Keratinocyte (primary cell): ENCODE measurements at regions not wholly inside any gene's neighbourhood (a gene's known extent, or its start where the extent isn't known, plus 50 kb on each side); places are given as distances from the start of the nearest gene placed in this dataset.

Source experiments
- CTCF ChIP-seq, 3 experiments: IDR thresholded peaks in 1 of 3; conservative IDR thresholded peaks in 1 of 3; optimal IDR thresholded peaks in 1 of 3; 2 replicates in 2 of 3; 3 replicates in 1 of 3; pipeline versions ENCODE3 to v1.5.1; 2011; ENCODE audit warnings: low read length in 3 of 3, mild to moderate bottlenecking in 3 of 3, moderate library complexity in 2 of 3, control low read depth in 1 of 3, inconsistent platforms in 1 of 3; ENCODE audit not compliant: insufficient read depth in 2 of 3; ENCODE audit errors: extremely low read depth in 1 of 3
- EZH2 ChIP-seq: IDR thresholded peaks from one replicate; pipeline ENCODE4 v1.6.1; 2012; ENCODE audit warnings: inconsistent platforms, mild to moderate bottlenecking, low read length, moderate library complexity

GRCh38 chr10:6780008-6780677 is 200.1 kb upstream of the PRKCQ start:
- TF ChIP-seq CTCF (optimal IDR thresholded peaks at IDR 0.05 in 1 of 3, IDR thresholded peaks at IDR 0.05 in 1 of 3, conservative IDR thresholded peaks at IDR 0.05 in 1 of 3; ENCODE audit: extremely low read depth in 1 of 3, insufficient read depth in 2 of 3, low read length in 3 of 3) (no peak), EZH2 (no peak)
